ENCODE measurements at regions not wholly inside any gene's neighbourhood (a gene's known extent, or its start where the extent isn't known, plus 50 kb on each side); places are given as distances from the start of the nearest gene placed in this dataset.

- no peak for DNase-seq
- no peak overlapping the region for H3K27ac Mint-ChIP-seq
Observed at GRCh38 chr6:90805619-90806155, 218.8 kb upstream of the MAP3K7 start.

GRCh38 chr6:90803956-90804355 is 217.1 kb upstream of the MAP3K7 start:
- Mint-ChIP-seq H3K9me3 (no peaks in the 10 kb centered on the region), H3K4me3 (no peak overlapping the region), H3K27ac (no peak overlapping the region), H3K4me1 (ENCODE audit: low read depth) (no peaks in the 10 kb centered on the region), H3K36me3 (ENCODE audit: low read depth) (no peaks in the 10 kb centered on the region), H3K27me3 (ENCODE audit: low read depth) (peaks cover 5% of the 10 kb centered on the region)
- CTCF ChIA-PET = no interaction called here
- DNase-seq = no peak
- intact Hi-C loops (cut with micrococcal nuclease) = no loop called here

More at GRCh38 chr6:90805619-90806155, 218.8 kb upstream of the MAP3K7 start:
- no peaks in the 10 kb centered on the region for H3K4me1 Mint-ChIP-seq (ENCODE audit: low read depth)
- no peaks in the 10 kb centered on the region for H3K36me3 Mint-ChIP-seq (ENCODE audit: low read depth)
- intact Hi-C loops (cut with micrococcal nuclease) = no loop called here
- CTCF ChIA-PET = no interaction called here
- H3K27me3 Mint-ChIP-seq (ENCODE audit: low read depth) = peaks cover 5% of the 10 kb centered on the region
- no peaks in the 10 kb centered on the region for H3K9me3 Mint-ChIP-seq
- no peak overlapping the region for H3K4me3 Mint-ChIP-seq

GRCh38 chr6:90795078-90795477 is 208.2 kb upstream of the MAP3K7 start:
- CTCF ChIA-PET = interaction anchor here (0.7 kb wide), 2 partner anchors 26 to 180 kb away, joined by 3 to 6 read pairs; no protein-coding TSS in a partner anchor
- Mint-ChIP-seq H3K4me1 (ENCODE audit: low read depth) (no peaks in the 10 kb centered on the region), H3K9me3 (no peaks in the 10 kb centered on the region), H3K4me3 (no peak overlapping the region), H3K27ac (no peak overlapping the region), H3K36me3 (ENCODE audit: low read depth) (no peaks in the 10 kb centered on the region), H3K27me3 (ENCODE audit: low read depth) (no peaks in the 10 kb centered on the region)
- intact Hi-C loops (cut with micrococcal nuclease) = no loop called here
- no peak for DNase-seq

- Mint-ChIP-seq H3K27me3 (ENCODE audit: low read depth) (no peaks in the 10 kb centered on the region), H3K4me1 (ENCODE audit: low read depth) (no peaks in the 10 kb centered on the region), H3K36me3 (ENCODE audit: low read depth) (no peaks in the 10 kb centered on the region), H3K4me3 (no peak overlapping the region), H3K9me3 (no peaks in the 10 kb centered on the region), H3K27ac (no peak overlapping the region)
- DNase-seq = no peak
- CTCF ChIA-PET = no interaction called here
- intact Hi-C loops (cut with micrococcal nuclease) = no loop called here
Observed at GRCh38 chr6:90793771-90794170, 206.9 kb upstream of the MAP3K7 start.

GRCh38 chr6:90790696-90791095 is 203.8 kb upstream of the MAP3K7 start:
- no peaks in the 10 kb centered on the region for H3K9me3 Mint-ChIP-seq
- DNase-seq = no peak
- CTCF ChIA-PET = no interaction called here

GRCh38 chr6:90790058-90790457 is 203.2 kb upstream of the MAP3K7 start:
- no peak for DNase-seq

More at GRCh38 chr6:90790696-90791095, 203.8 kb upstream of the MAP3K7 start:
- intact Hi-C loops (cut with micrococcal nuclease) = no loop called here
- H3K27me3 Mint-ChIP-seq (ENCODE audit: low read depth) = peaks cover 3% of the 10 kb centered on the region
- no peak overlapping the region for H3K27ac Mint-ChIP-seq
- H3K4me3 Mint-ChIP-seq = no peak overlapping the region
- H3K4me1 Mint-ChIP-seq (ENCODE audit: low read depth) = no peaks in the 10 kb centered on the region
- no peaks in the 10 kb centered on the region for H3K36me3 Mint-ChIP-seq (ENCODE audit: low read depth)

GRCh38 chr6:90788781-90789180 is 201.9 kb upstream of the MAP3K7 start:
- CTCF ChIA-PET = no interaction called here
- no peaks in the 10 kb centered on the region for H3K4me1 Mint-ChIP-seq (ENCODE audit: low read depth)
- no peak for DNase-seq
- peaks cover 7% of the 10 kb centered on the region for H3K27me3 Mint-ChIP-seq (ENCODE audit: low read depth)
- no peak overlapping the region for H3K4me3 Mint-ChIP-seq
- intact Hi-C loops (cut with micrococcal nuclease) = no loop called here
- no peak overlapping the region for H3K27ac Mint-ChIP-seq
- no peaks in the 10 kb centered on the region for H3K9me3 Mint-ChIP-seq
- H3K36me3 Mint-ChIP-seq (ENCODE audit: low read depth) = no peaks in the 10 kb centered on the region

More at GRCh38 chr6:90790058-90790457, 203.2 kb upstream of the MAP3K7 start:
- no peak overlapping the region for H3K4me3 Mint-ChIP-seq
- CTCF ChIA-PET = no interaction called here
- H3K4me1 Mint-ChIP-seq (ENCODE audit: low read depth) = no peaks in the 10 kb centered on the region
- intact Hi-C loops (cut with micrococcal nuclease) = no loop called here
- H3K36me3 Mint-ChIP-seq (ENCODE audit: low read depth) = no peaks in the 10 kb centered on the region
- peaks cover 7% of the 10 kb centered on the region for H3K27me3 Mint-ChIP-seq (ENCODE audit: low read depth)
- H3K9me3 Mint-ChIP-seq = no peaks in the 10 kb centered on the region
- no peak overlapping the region for H3K27ac Mint-ChIP-seq

GRCh38 chr6:90787446-90787845 is 200.6 kb upstream of the MAP3K7 start:
- H3K4me1 Mint-ChIP-seq (ENCODE audit: low read depth) = no peaks in the 10 kb centered on the region
- no peak overlapping the region for H3K27ac Mint-ChIP-seq
- H3K4me3 Mint-ChIP-seq = no peak overlapping the region
- intact Hi-C loops (cut with micrococcal nuclease) = no loop called here
- CTCF ChIA-PET = no interaction called here
- H3K27me3 Mint-ChIP-seq (ENCODE audit: low read depth) = peaks cover 7% of the 10 kb centered on the region
- no peaks in the 10 kb centered on the region for H3K9me3 Mint-ChIP-seq
- DNase-seq = no peak
- H3K36me3 Mint-ChIP-seq (ENCODE audit: low read depth) = no peaks in the 10 kb centered on the region

- no peak for DNase-seq
- CTCF ChIA-PET = no interaction called here
- intact Hi-C loops (cut with micrococcal nuclease) = no loop called here
- no peaks in the 10 kb centered on the region for H3K9me3 Mint-ChIP-seq
- no peaks in the 10 kb centered on the region for H3K4me1 Mint-ChIP-seq (ENCODE audit: low read depth)
- H3K36me3 Mint-ChIP-seq (ENCODE audit: low read depth) = no peaks in the 10 kb centered on the region
- peaks cover 10% of the 10 kb centered on the region for H3K27me3 Mint-ChIP-seq (ENCODE audit: low read depth)
- no peak overlapping the region for H3K27ac Mint-ChIP-seq
- H3K4me3 Mint-ChIP-seq = no peak overlapping the region
Observed at GRCh38 chr6:90780778-90781177, 193.9 kb upstream of the MAP3K7 start.

GRCh38 chr6:90780141-90780540 is 193.3 kb upstream of the MAP3K7 start:
- intact Hi-C loops (cut with micrococcal nuclease) = no loop called here
- DNase-seq = no peak
- Mint-ChIP-seq H3K4me1 (ENCODE audit: low read depth) (no peaks in the 10 kb centered on the region), H3K4me3 (no peak overlapping the region), H3K27me3 (ENCODE audit: low read depth) (peaks cover 6% of the 10 kb centered on the region), H3K9me3 (no peaks in the 10 kb centered on the region), H3K36me3 (ENCODE audit: low read depth) (no peaks in the 10 kb centered on the region), H3K27ac (no peak overlapping the region)
- CTCF ChIA-PET = interaction anchor here (0.6 kb wide), 1 partner anchor 17 kb away, joined by 6 read pairs; no protein-coding TSS in a partner anchor

- H3K9me3 Mint-ChIP-seq = no peaks in the 10 kb centered on the region
- DNase-seq = no peak
- CTCF ChIA-PET = no interaction called here
- H3K4me3 Mint-ChIP-seq = no peak overlapping the region
- no peaks in the 10 kb centered on the region for H3K4me1 Mint-ChIP-seq (ENCODE audit: low read depth)
- intact Hi-C loops (cut with micrococcal nuclease) = no loop called here
- H3K27me3 Mint-ChIP-seq (ENCODE audit: low read depth) = peaks cover 6% of the 10 kb centered on the region
- no peaks in the 10 kb centered on the region for H3K36me3 Mint-ChIP-seq (ENCODE audit: low read depth)
- no peak overlapping the region for H3K27ac Mint-ChIP-seq
Observed at GRCh38 chr6:90778417-90779203, 191.7 kb upstream of the MAP3K7 start.

GRCh38 chr6:90770778-90771177 is 183.9 kb upstream of the MAP3K7 start:
- Mint-ChIP-seq H3K4me3 (no peak overlapping the region), H3K36me3 (ENCODE audit: low read depth) (no peaks in the 10 kb centered on the region), H3K4me1 (ENCODE audit: low read depth) (no peaks in the 10 kb centered on the region), H3K9me3 (no peaks in the 10 kb centered on the region), H3K27ac (no peak overlapping the region), H3K27me3 (ENCODE audit: low read depth) (peaks cover 4% of the 10 kb centered on the region)
- CTCF ChIA-PET = interaction anchor here (0.6 kb wide), 1 partner anchor 89 kb away, joined by 3 read pairs; no protein-coding TSS in a partner anchor
- intact Hi-C loops (cut with micrococcal nuclease) = no loop called here
- no peak for DNase-seq

- Mint-ChIP-seq H3K4me3 (no peak overlapping the region), H3K27me3 (ENCODE audit: low read depth) (peaks cover 5% of the 10 kb centered on the region), H3K9me3 (no peaks in the 10 kb centered on the region), H3K27ac (no peak overlapping the region), H3K4me1 (ENCODE audit: low read depth) (no peaks in the 10 kb centered on the region), H3K36me3 (ENCODE audit: low read depth) (no peaks in the 10 kb centered on the region)
- DNase-seq = no peak
- CTCF ChIA-PET = no interaction called here
- intact Hi-C loops (cut with micrococcal nuclease) = no loop called here
Observed at GRCh38 chr6:90765895-90766294, 179.0 kb upstream of the MAP3K7 start.
